Activated T-cell treated with anti-CD3 and anti-CD28 coated beads, Interleukin-2, amount 50 U/mL, for 72 hours (primary cell): ENCODE measurements at regions not wholly inside any gene's neighbourhood (a gene's known extent, or its start where the extent isn't known, plus 50 kb on each side); places are given as distances from the start of the nearest gene placed in this dataset.

Source experiments
- ATAC-seq, 2 donors: fragments of 150-1000 bp; cut with Tn5 transposase; replicated peaks in 1 of 2; 2 replicates each; pipeline ENCODE4 v1.10.0; 2021; ENCODE audit warnings: moderate library complexity in 2 of 2, mild to moderate bottlenecking in 1 of 2
- DNase-seq, 2 donors: peaks; one replicate each; pipeline ENCODE4 v3.0.0; 2021 to 2022; ENCODE audit warnings: mixed read lengths in 1 of 2
- H3K27ac Mint-ChIP-seq: one replicate; pipeline ENCODE4 v1.8.0; 2022; ENCODE audit warnings: mild to moderate bottlenecking, moderate library complexity, mixed read lengths
- H3K27me3 Mint-ChIP-seq: one replicate; pipeline ENCODE4 v1.8.0; 2022; ENCODE audit warnings: low read depth, mixed read lengths
- H3K36me3 Mint-ChIP-seq, 2 donors: one replicate each; pipeline ENCODE4 v1.8.0; 2022; ENCODE audit warnings: mixed read lengths in 2 of 2, mild to moderate bottlenecking in 1 of 2; ENCODE audit not compliant: insufficient read depth in 2 of 2
- H3K4me1 Mint-ChIP-seq: one replicate; pipeline ENCODE4 v1.8.0; 2022; ENCODE audit warnings: low read depth, mixed read lengths
- H3K4me3 Mint-ChIP-seq, 2 donors: one replicate each; pipeline ENCODE4 v1.8.0; 2022; ENCODE audit warnings: mild to moderate bottlenecking in 2 of 2, mixed read lengths in 2 of 2, moderate library complexity in 2 of 2
- H3K9me3 Mint-ChIP-seq, 2 donors: one replicate each; pipeline ENCODE4 v1.8.0; 2022; ENCODE audit warnings: mixed read lengths in 2 of 2

GRCh38 chr3:117725314-117725713 is 1015.7 kb downstream of the TUSC7 start:
- Mint-ChIP-seq H3K4me3 (no peak overlapping the region), H3K9me3 (peaks cover 1 to 3% of the 10 kb centered on the region in 2 donors), H3K4me1 (no peaks in the 10 kb centered on the region), H3K27ac (no peak overlapping the region), H3K36me3 (no peaks in the 10 kb centered on the region), H3K27me3 (no peaks in the 10 kb centered on the region)
- ATAC-seq (no peak), DNase-seq (no peak)

DNA sequence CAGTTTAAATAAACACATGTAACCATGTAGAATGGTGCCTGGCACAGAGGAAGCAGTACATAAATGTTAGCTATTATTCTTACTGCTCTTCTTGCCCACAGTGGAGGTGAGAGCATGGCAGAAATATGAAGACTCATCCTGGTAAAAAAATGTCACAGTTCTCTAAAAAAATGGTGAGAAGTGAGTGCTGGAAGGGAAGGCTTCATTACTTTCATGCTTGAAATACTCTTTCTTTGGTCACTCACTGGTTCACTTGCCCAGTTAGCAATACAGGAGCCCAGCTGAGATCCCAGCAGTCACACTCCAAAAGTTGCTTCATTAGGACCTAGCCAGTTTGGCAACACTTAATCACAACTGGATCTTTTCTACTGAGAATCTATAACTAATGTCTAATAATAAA is 1017.2 kb downstream of the TUSC7 start:
- H3K4me1 Mint-ChIP-seq = no peaks in the 10 kb centered on the region
- ATAC-seq (no peak), DNase-seq (no peak)
- H3K27ac Mint-ChIP-seq = no peak overlapping the region
- H3K4me3 Mint-ChIP-seq = no peak overlapping the region
- no peaks in the 10 kb centered on the region for H3K27me3 Mint-ChIP-seq
- H3K9me3 Mint-ChIP-seq = peaks cover 1 to 3% of the 10 kb centered on the region in 2 donors
- no peaks in the 10 kb centered on the region for H3K36me3 Mint-ChIP-seq

DNA sequence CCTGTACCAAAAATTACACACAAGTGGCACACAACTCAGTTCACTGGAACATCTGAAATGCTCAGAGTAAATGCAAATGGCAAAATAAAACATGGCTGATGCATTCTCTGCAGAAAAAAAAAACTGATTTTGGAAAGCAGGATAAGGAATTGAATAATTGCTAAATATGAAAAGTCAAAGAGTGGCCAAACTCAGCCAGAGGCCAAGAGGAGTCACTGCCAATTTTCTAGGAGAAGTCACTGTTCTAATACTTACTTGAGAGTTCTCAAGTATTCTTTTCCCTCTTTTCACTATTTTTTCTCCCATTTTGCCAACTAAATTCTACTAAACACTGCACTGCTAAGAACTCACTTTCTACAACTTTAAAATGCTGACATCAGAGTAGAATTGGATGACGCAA is 1018.6 kb downstream of the TUSC7 start:
- no peaks in the 10 kb centered on the region for H3K27me3 Mint-ChIP-seq
- peaks cover 0 to 3% of the 10 kb centered on the region in 2 donors for H3K9me3 Mint-ChIP-seq
- no peaks in the 10 kb centered on the region for H3K4me1 Mint-ChIP-seq
- H3K4me3 Mint-ChIP-seq = no peak overlapping the region
- no peak for ATAC-seq
- no peak for DNase-seq
- H3K27ac Mint-ChIP-seq = no peak overlapping the region
- no peaks in the 10 kb centered on the region for H3K36me3 Mint-ChIP-seq

GRCh38 chr3:117734496-117734895 is 1024.9 kb downstream of the TUSC7 start:
- no peaks in the 10 kb centered on the region for H3K36me3 Mint-ChIP-seq
- no peak for ATAC-seq
- peaks cover 3 to 6% of the 10 kb centered on the region in 2 donors for H3K9me3 Mint-ChIP-seq
- no peaks in the 10 kb centered on the region for H3K4me1 Mint-ChIP-seq
- no peak overlapping the region for H3K27ac Mint-ChIP-seq
- no peak overlapping the region for H3K4me3 Mint-ChIP-seq
- DNase-seq = no peak
- no peaks in the 10 kb centered on the region for H3K27me3 Mint-ChIP-seq

DNA sequence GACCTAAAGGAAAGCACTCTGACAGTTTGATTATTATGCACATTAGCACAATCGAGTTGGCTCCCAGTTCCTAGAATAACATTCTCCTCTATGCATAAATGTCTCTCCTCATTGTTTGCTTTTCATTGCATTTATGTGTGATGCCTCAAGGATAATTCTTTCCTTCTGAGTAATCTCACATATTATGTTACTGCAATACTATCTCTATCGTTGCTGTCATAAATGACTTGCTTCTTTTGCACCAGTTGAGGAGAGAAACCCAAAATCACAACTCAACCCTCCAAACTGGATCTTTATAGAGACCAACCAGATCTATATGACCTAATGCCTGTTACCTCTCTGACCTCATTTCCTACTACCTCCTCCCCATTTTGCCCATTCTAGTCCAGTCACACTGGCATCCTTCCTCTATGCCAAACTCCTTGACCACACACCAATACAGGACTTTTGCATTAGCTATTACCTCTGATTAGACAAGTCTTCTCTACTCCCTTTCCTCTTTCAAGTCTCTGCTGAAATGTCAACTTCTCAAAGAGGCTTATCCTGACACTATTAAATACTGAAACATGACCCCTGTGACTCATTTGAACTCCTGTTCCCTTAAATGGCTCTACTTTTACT is 1026.0 kb downstream of the TUSC7 start:
- Mint-ChIP-seq H3K4me1 (no peaks in the 10 kb centered on the region), H3K9me3 (peaks cover 0 to 10% of the 10 kb centered on the region in 2 donors), H3K4me3 (no peak overlapping the region), H3K27me3 (no peaks in the 10 kb centered on the region), H3K27ac (no peak overlapping the region), H3K36me3 (no peaks in the 10 kb centered on the region)
- DNase-seq = no peak
- no peak for ATAC-seq

- H3K9me3 Mint-ChIP-seq = peaks cover 0 to 10% of the 10 kb centered on the region in 2 donors
- no peaks in the 10 kb centered on the region for H3K36me3 Mint-ChIP-seq
- H3K4me3 Mint-ChIP-seq = no peak overlapping the region
- ATAC-seq (no peak), DNase-seq (no peak)
- no peak overlapping the region for H3K27ac Mint-ChIP-seq
- no peaks in the 10 kb centered on the region for H3K4me1 Mint-ChIP-seq
- no peaks in the 10 kb centered on the region for H3K27me3 Mint-ChIP-seq
These were observed 1027.3 kb downstream of the TUSC7 start for GRCh38 chr3:117736846-117737245.

- no peaks in the 10 kb centered on the region for H3K4me1 Mint-ChIP-seq
- no peak overlapping the region for H3K27ac Mint-ChIP-seq
These were observed 1034.4 kb downstream of the TUSC7 start for GRCh38 chr3:117743993-117744392.

GRCh38 chr3:117744935-117745334 is 1035.4 kb downstream of the TUSC7 start:
- H3K4me1 Mint-ChIP-seq = no peaks in the 10 kb centered on the region
- H3K9me3 Mint-ChIP-seq = peaks cover 7 to 14% of the 10 kb centered on the region in 2 donors
- H3K27me3 Mint-ChIP-seq = no peaks in the 10 kb centered on the region
- no peak overlapping the region for H3K27ac Mint-ChIP-seq
- DNase-seq (no peak), ATAC-seq (no peak)
- no peaks in the 10 kb centered on the region for H3K36me3 Mint-ChIP-seq
- H3K4me3 Mint-ChIP-seq = no peak overlapping the region

More at GRCh38 chr3:117743993-117744392, 1034.4 kb downstream of the TUSC7 start:
- DNase-seq = no peak
- no peaks in the 10 kb centered on the region for H3K36me3 Mint-ChIP-seq
- peaks cover 7 to 14% of the 10 kb centered on the region in 2 donors for H3K9me3 Mint-ChIP-seq
- no peaks in the 10 kb centered on the region for H3K27me3 Mint-ChIP-seq
- ATAC-seq = no peak
- H3K4me3 Mint-ChIP-seq = no peak overlapping the region

DNA sequence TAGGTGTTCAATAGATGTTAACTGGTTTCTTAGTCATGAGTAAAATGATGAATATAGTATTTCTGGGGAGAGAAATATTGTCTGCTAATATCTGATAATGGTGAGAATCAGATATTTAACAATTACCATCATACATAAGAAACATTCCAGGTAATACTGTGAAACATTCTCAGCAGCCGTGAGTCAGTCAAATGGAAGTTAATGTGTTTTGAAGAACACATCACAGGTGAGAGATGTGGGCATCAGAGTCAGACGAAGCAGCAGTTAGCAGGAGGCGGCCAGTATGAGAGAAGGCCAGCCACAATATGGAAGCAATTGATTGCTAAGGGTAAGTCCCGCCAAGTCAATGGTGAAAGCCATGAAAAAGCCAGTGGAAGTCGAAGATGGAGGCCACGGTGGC is 1035.9 kb downstream of the TUSC7 start:
- ATAC-seq (no peak), DNase-seq (no peak)
- H3K9me3 Mint-ChIP-seq = peaks cover 7 to 10% of the 10 kb centered on the region in 2 donors
- no peaks in the 10 kb centered on the region for H3K36me3 Mint-ChIP-seq
- no peaks in the 10 kb centered on the region for H3K27me3 Mint-ChIP-seq
- no peak overlapping the region for H3K27ac Mint-ChIP-seq
- no peaks in the 10 kb centered on the region for H3K4me1 Mint-ChIP-seq
- no peak overlapping the region for H3K4me3 Mint-ChIP-seq

- H3K27ac Mint-ChIP-seq = no peak overlapping the region
- no peaks in the 10 kb centered on the region for H3K4me1 Mint-ChIP-seq
- H3K9me3 Mint-ChIP-seq = peaks cover 7 to 10% of the 10 kb centered on the region in 2 donors
- H3K4me3 Mint-ChIP-seq = no peak overlapping the region
- H3K36me3 Mint-ChIP-seq = no peaks in the 10 kb centered on the region
- DNase-seq (no peak), ATAC-seq (no peak)
- no peaks in the 10 kb centered on the region for H3K27me3 Mint-ChIP-seq
These were observed 1036.5 kb downstream of the TUSC7 start for GRCh38 chr3:117746066-117746465.

- ATAC-seq (no peak), DNase-seq (no peak)
- Mint-ChIP-seq H3K4me1 (no peaks in the 10 kb centered on the region), H3K4me3 (no peak overlapping the region), H3K9me3 (peaks cover 7 to 8% of the 10 kb centered on the region in 2 donors), H3K27me3 (no peaks in the 10 kb centered on the region), H3K36me3 (no peaks in the 10 kb centered on the region), H3K27ac (no peak overlapping the region)
These were observed 1038.6 kb downstream of the TUSC7 start for GRCh38 chr3:117748131-117748530.

GRCh38 chr3:117750674-117751269 is 1041.2 kb downstream of the TUSC7 start:
- H3K4me1 Mint-ChIP-seq = no peaks in the 10 kb centered on the region
- peaks cover 0 to 2% of the 10 kb centered on the region in 2 donors for H3K36me3 Mint-ChIP-seq
- H3K9me3 Mint-ChIP-seq = peaks cover 4 to 8% of the 10 kb centered on the region in 2 donors
- no peak for DNase-seq
- no peak for ATAC-seq
- no peak overlapping the region for H3K4me3 Mint-ChIP-seq
- no peaks in the 10 kb centered on the region for H3K27me3 Mint-ChIP-seq
- H3K27ac Mint-ChIP-seq = no peak overlapping the region

DNA sequence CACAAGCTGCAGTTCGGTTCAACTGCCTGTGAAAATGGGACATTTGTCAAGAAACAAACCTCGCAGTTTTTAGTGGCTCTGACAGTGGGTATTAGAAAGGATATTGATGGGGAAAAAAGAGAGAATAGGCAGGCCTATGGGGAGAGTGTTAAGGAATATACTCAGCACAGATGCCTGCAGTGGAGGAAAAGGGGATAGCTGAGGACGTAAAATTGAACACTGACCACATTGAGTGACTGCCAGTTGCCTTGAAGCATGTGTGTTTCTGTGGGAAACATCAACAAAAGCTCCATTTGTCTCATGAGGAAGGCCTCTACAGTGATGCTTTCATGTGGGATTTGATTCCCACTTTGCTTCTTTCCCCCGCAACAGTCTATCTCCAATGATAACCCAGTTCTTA is 1042.1 kb downstream of the TUSC7 start:
- Mint-ChIP-seq H3K36me3 (peaks cover 0 to 2% of the 10 kb centered on the region in 2 donors), H3K27ac (no peak overlapping the region), H3K4me3 (no peak overlapping the region), H3K27me3 (no peaks in the 10 kb centered on the region), H3K4me1 (no peaks in the 10 kb centered on the region), H3K9me3 (peaks cover 4 to 6% of the 10 kb centered on the region in 2 donors)
- DNase-seq = no peak
- ATAC-seq = no peak
